ENCODE measurements at regions not wholly inside any gene's neighbourhood (a gene's known extent, or its start where the extent isn't known, plus 50 kb on each side); places are given as distances from the start of the nearest gene placed in this dataset.
A peak's percentile ranks its signal among the peaks of the same experiment; 100 is the strongest.

DNA sequence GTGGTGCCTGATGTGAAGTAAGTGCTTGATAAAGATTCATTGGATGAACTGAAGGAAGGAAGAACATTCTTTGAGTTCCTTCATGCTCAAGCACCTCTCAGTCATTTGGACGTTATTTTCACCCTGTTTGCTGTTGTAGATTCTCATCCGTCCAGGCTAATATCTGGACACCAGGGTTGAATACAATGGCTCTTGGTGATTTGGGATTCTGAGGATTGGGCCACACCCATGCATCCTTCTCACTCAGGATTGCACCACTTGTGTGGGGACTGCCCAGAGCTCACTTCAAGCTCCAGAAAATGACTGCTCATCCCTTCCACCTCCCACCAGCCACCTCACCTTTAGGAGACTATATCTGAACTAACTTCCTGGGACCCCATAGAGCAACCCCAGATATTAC, 117.1 kb upstream of the IPO9 start:
- DNase-seq = no peak
- peak overlapping the region; percentile 29 to 83 (median 78) for H3K27ac ChIP-seq
- H3K4me1 ChIP-seq = peaks cover 11 to 66% of the 10 kb centered on the region in 2 donors
- H3K4me3 ChIP-seq (replicated peaks in 1 of 3) = no peak overlapping the region
- no peaks in the 10 kb centered on the region for H3K36me3 ChIP-seq
- no peaks in the 10 kb centered on the region for H3K27me3 ChIP-seq
- intact Hi-C loops (cut with DNase I) = no loop called here
- no peaks in the 10 kb centered on the region for H3K9me3 ChIP-seq
- 51 to 52% methylated on average over 2 of the region's 2 CpGs for WGBS, 2 donors
- no peak for TF ChIP-seq POLR2A (IDR thresholded peaks at IDR 0.05)
- TF ChIP-seq, protein P1, sequence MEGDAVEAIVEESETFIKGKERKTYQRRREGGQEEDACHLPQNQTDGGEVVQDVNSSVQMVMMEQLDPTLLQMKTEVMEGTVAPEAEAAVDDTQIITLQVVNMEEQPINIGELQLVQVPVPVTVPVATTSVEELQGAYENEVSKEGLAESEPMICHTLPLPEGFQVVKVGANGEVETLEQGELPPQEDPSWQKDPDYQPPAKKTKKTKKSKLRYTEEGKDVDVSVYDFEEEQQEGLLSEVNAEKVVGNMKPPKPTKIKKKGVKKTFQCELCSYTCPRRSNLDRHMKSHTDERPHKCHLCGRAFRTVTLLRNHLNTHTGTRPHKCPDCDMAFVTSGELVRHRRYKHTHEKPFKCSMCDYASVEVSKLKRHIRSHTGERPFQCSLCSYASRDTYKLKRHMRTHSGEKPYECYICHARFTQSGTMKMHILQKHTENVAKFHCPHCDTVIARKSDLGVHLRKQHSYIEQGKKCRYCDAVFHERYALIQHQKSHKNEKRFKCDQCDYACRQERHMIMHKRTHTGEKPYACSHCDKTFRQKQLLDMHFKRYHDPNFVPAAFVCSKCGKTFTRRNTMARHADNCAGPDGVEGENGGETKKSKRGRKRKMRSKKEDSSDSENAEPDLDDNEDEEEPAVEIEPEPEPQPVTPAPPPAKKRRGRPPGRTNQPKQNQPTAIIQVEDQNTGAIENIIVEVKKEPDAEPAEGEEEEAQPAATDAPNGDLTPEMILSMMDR (IDR thresholded peaks at IDR 0.05) = no peak

DNA sequence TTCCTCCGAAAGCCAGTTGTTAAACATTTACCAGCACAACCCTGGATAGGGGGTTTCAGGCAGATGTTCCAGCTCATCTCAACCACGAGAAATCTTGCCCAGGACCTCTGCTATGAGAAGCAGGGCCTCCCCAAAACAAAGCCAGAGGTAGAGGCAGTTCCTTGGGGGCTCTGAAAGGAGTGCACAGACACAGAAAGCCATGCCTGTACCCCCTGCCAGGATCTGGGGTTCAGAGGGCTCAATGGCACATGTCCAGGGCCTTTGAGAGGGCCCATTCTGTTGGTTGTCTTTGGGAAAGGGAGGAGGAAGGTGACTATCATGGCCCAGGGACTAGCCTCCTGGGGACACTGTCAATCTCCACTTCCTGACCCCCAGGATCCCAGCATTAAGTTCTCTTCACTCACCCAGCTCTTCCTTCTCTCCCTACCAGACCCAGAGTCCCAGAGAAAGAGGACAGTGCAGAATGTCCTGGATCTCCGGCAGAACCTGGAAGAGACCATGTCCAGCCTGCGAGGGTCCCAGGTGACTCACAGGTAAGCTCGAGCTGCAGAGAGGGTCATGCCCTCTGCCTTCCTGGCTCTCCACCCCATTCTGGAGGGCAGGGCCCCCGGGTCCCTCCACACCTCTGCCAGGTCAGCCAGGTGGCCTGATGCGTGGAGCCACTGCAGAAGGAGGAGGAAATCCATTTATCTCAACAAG, 116.4 kb upstream of the IPO9 start:
- H3K36me3 ChIP-seq = no peaks in the 10 kb centered on the region
- no peak for DNase-seq
- 85 to 95% methylated on average over 7 of the region's 7 CpGs for WGBS, 2 donors

DNA sequence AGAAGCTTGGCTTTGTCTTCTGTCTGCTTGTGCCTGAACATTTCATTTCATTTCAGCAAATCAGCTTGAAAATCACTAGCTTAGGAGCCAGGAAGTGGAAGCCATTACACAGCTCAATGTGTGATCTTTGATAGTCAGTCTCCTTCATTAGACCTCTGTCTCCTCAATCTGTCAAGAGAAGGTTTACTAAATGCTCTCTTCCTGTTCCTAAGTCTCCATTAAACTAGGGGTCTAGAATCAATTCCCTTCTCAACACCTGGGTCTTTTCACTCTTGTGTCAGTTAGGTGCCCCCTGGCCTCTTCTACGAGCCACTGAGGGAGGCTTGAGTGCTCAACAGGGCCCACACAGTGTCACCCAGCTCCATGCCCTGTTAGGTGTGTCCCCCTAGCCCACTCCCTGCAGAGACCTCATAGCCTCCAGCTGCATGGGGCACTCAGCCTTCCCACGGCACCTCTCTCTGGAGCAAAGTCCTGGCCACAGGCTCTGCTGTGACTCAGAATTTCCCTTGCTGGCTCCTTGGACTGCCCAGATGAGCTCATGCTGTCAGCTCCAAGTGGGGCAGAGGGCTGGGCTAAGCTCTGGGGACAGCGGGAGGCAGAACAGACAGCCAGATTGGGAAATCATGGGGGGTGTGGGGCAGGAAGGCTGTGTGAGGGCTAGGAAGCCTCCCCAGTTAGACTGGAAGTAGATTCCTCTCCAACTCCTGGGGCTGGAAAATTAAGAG, 115.7 kb upstream of the IPO9 start:
- WGBS, 2 donors = 45 to 55% methylated on average over 3 of the region's 3 CpGs
- intact Hi-C loops (cut with DNase I) = no loop called here

More for the DNA sequence above, 116.4 kb upstream of the IPO9 start:
- no peak for TF ChIP-seq POLR2A (IDR thresholded peaks at IDR 0.05)
- TF ChIP-seq, protein P1 (IDR thresholded peaks at IDR 0.05) = no peak
- Histone ChIP-seq H3K27ac (peak overlapping the region; percentile 67 to 83 (median 78)), H3K9me3 (no peaks in the 10 kb centered on the region), H3K27me3 (no peaks in the 10 kb centered on the region), H3K4me1 (peaks cover 11 to 68% of the 10 kb centered on the region in 2 donors), H3K4me3 (replicated peaks in 1 of 3) (no peak overlapping the region)
- intact Hi-C loops (cut with DNase I) = no loop called here

DNA sequence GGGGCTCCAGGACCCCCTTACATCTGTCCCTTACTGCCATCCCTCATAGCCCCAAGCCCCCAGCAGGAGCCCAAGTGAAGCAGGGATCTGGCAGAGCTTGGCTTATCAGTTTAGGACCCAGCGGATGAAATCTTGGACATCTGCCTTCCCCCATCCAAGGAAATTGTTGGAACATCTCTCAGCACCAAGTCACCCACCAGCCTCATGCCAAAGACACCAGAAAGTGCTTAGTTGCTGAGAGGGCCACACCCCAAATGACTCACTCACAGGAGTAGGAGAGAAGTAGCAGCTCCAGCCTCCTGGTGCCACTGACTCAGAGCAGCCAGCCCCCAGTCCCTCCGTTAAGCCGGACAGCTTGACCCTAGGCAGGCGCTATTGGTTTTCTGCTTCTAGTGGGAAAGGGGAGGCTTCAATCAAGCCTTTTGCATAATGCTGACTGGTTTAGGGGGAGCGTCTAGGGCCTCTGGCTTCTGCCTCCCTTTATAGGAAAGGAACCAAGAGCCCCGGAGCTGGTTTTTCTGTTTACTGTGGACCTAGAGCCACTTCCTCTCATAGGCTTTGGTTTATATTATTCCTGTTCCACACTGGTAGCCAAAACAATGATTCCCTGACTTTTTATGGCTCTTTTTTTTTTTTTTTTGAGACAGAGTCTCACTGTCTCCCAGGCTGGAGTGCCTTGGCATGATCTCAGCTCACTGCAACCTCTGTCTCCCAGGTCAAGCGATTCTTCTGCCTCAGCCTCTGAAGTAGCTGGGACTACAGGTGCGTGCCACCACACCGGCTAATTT, 114.2 kb upstream of the IPO9 start:
- H3K36me3 ChIP-seq = no peaks in the 10 kb centered on the region
- H3K27ac ChIP-seq = peak overlapping the region; percentile 76 to 83 (median 78)
- TF ChIP-seq POLR2A (IDR thresholded peaks at IDR 0.05) = no peak
- TF ChIP-seq, protein P1 (IDR thresholded peaks at IDR 0.05) = no peak
- H3K4me1 ChIP-seq = peaks cover 8 to 76% of the 10 kb centered on the region in 2 donors
- no peak overlapping the region for H3K4me3 ChIP-seq (replicated peaks in 1 of 3)
- 64 to 79% methylated on average over 7 to 9 of the region's 9 CpGs for WGBS, 2 donors
- no peaks in the 10 kb centered on the region for H3K9me3 ChIP-seq
- H3K27me3 ChIP-seq = no peaks in the 10 kb centered on the region
- peak; percentile 57 to 60 for DNase-seq
- intact Hi-C loops (cut with DNase I) = no loop called here

More for the DNA sequence above, 115.7 kb upstream of the IPO9 start:
- H3K4me3 ChIP-seq (replicated peaks in 1 of 3) = no peak overlapping the region
- no peaks in the 10 kb centered on the region for H3K36me3 ChIP-seq
- no peaks in the 10 kb centered on the region for H3K9me3 ChIP-seq
- H3K27ac ChIP-seq = peak overlapping the region; percentile 67 to 83 (median 78)
- peak; percentile 67 to 74 for DNase-seq
- H3K4me1 ChIP-seq = peaks cover 11 to 68% of the 10 kb centered on the region in 2 donors
- TF ChIP-seq, protein P1 (IDR thresholded peaks at IDR 0.05) = no peak
- no peak for TF ChIP-seq POLR2A (IDR thresholded peaks at IDR 0.05)
- no peaks in the 10 kb centered on the region for H3K27me3 ChIP-seq

Data from thyroid gland (tissue), 4 donors.